CD14-positive monocyte (primary cell): ENCODE measurements at regions not wholly inside any gene's neighbourhood (a gene's known extent, or its start where the extent isn't known, plus 50 kb on each side); places are given as distances from the start of the nearest gene placed in this dataset.

Source experiments
- DNase-seq, 3 donors: peaks; one replicate each; pipeline ENCODE4 v3.0.0-alpha.2; 2011 to 2022
- H2AFZ ChIP-seq: 2 replicates; pipeline ENCODE4 v1.6.0; 2012; ENCODE audit warnings: mild to moderate bottlenecking, low read depth, low read length, inconsistent platforms; ENCODE audit not compliant: insufficient read depth, poor library complexity, severe bottlenecking
- H3K27ac ChIP-seq, 2 donors: 1 replicate in 1 of 2; 2 replicates in 1 of 2; pipeline ENCODE4 v1.5.1; 2012 to 2013; ENCODE audit warnings: low read length in 2 of 2, control low read depth in 1 of 2, inconsistent platforms in 1 of 2, low read depth in 1 of 2, mild to moderate bottlenecking in 1 of 2
- H3K27me3 ChIP-seq, 2 donors: one replicate each; pipeline versions ENCODE4 v1.6.0 to v1.6.1; 2011 to 2013; ENCODE audit warnings: low read length in 2 of 2; ENCODE audit not compliant: control insufficient read depth in 2 of 2, insufficient read depth in 2 of 2
- H3K36me3 ChIP-seq, 2 donors: replicated peaks in 1 of 2; 1 replicate in 1 of 2; 2 replicates in 1 of 2; pipeline versions ENCODE4 v1.5.1 to v1.6.1; 2012 to 2013; ENCODE audit warnings: low read length in 2 of 2, control low read depth in 1 of 2, inconsistent platforms in 1 of 2, mild to moderate bottlenecking in 1 of 2; ENCODE audit not compliant: insufficient read depth in 2 of 2, control insufficient read depth in 1 of 2
- H3K4me1 ChIP-seq, 2 donors: 1 replicate in 1 of 2; 2 replicates in 1 of 2; pipeline versions ENCODE4 v1.5.1 to v1.6.1; 2012 to 2013; ENCODE audit warnings: low read length in 2 of 2, control low read depth in 1 of 2, inconsistent platforms in 1 of 2, mild to moderate bottlenecking in 1 of 2, moderate library complexity in 1 of 2; ENCODE audit not compliant: insufficient read depth in 2 of 2, control insufficient read depth in 1 of 2
- H3K4me2 ChIP-seq: replicated peaks from 2 replicates; pipeline ENCODE3; 2012; ENCODE audit warnings: low read length, moderate library complexity, mild to moderate bottlenecking; ENCODE audit not compliant: poor library complexity, severe bottlenecking; ENCODE audit errors: extremely low read depth
- H3K4me3 ChIP-seq, 3 experiments: fragments of 200-600 bp in 1 of 3; sonication (generic) in 1 of 3; replicated peaks in 1 of 3; 1 replicate in 2 of 3; 2 replicates in 1 of 3; pipeline ENCODE4 v1.5.1; 2011 to 2013; ENCODE audit warnings: low read length in 3 of 3, mild to moderate bottlenecking in 3 of 3, control low read depth in 2 of 3, low read depth in 2 of 3, inconsistent platforms in 1 of 3, moderate library complexity in 1 of 3
- H3K79me2 ChIP-seq: 2 replicates; pipeline ENCODE4 v1.6.0; 2012; ENCODE audit warnings: mild to moderate bottlenecking, control low read depth, inconsistent platforms, low read length, moderate library complexity; ENCODE audit not compliant: insufficient read depth
- H3K9ac ChIP-seq: 2 replicates; pipeline ENCODE4 v1.6.0; 2017; ENCODE audit warnings: low read length, mild to moderate bottlenecking; ENCODE audit not compliant: insufficient read depth, poor library complexity, severe bottlenecking
- H3K9me3 ChIP-seq, 2 donors: replicated peaks in 1 of 2; 1 replicate in 1 of 2; 2 replicates in 1 of 2; pipeline versions ENCODE4 v1.5.1 to v1.6.1; 2012 to 2013; ENCODE audit warnings: low read length in 2 of 2, control low read depth in 1 of 2; ENCODE audit not compliant: control insufficient read depth in 1 of 2, insufficient read depth in 1 of 2
- H4K20me1 ChIP-seq: 2 replicates; pipeline ENCODE4 v1.6.0; 2012; ENCODE audit warnings: mild to moderate bottlenecking, low read length, control low read depth, moderate library complexity; ENCODE audit not compliant: insufficient read depth
- H3K27ac Mint-ChIP-seq, 7 donors: one replicate each; pipeline ENCODE4 v1.8.0; 2020; ENCODE audit warnings: mild to moderate bottlenecking in 7 of 7, mixed read lengths in 7 of 7, moderate library complexity in 6 of 7, inconsistent platforms in 2 of 7
- H3K27me3 Mint-ChIP-seq, 3 donors: one replicate each; pipeline ENCODE4 v1.8.0; 2021 to 2022; ENCODE audit warnings: low read depth in 3 of 3, mild to moderate bottlenecking in 3 of 3, mixed read lengths in 3 of 3, moderate library complexity in 3 of 3, inconsistent platforms in 1 of 3
- H3K36me3 Mint-ChIP-seq, 2 donors: one replicate each; pipeline ENCODE4 v1.8.0; 2020; ENCODE audit warnings: mixed read lengths in 2 of 2, inconsistent platforms in 1 of 2, mild to moderate bottlenecking in 1 of 2
- H3K4me1 Mint-ChIP-seq: one replicate; pipeline ENCODE4 v1.8.0; 2020; ENCODE audit warnings: mild to moderate bottlenecking, mixed read lengths
- H3K4me3 Mint-ChIP-seq, 2 donors: one replicate each; pipeline ENCODE4 v1.8.0; 2020; ENCODE audit warnings: mild to moderate bottlenecking in 2 of 2, mixed read lengths in 2 of 2, moderate library complexity in 1 of 2
- H3K9me3 Mint-ChIP-seq, 7 donors: one replicate each; pipeline ENCODE4 v1.8.0; 2020 to 2022; ENCODE audit warnings: mixed read lengths in 7 of 7, mild to moderate bottlenecking in 6 of 7, moderate library complexity in 6 of 7, inconsistent platforms in 2 of 7
- WGBS: methylation state at CpG from one replicate; pipeline ENCODE4 v1.1.5; 2013; ENCODE audit warnings: missing lambda C conversion rate; ENCODE audit not compliant: insufficient coverage; 5-methylcytosine and 5-hydroxymethylcytosine counted together
- intact Hi-C, 2 donors: fragments of 100-400 bp; cut with micrococcal nuclease; formaldehyde crosslinking; loops; one replicate each; pipeline versions ENCODE4 v1.15.0 to v1.15.1; 2023
- TF ChIP-seq, protein P1 (sequence below): fragments of 200-600 bp; IDR thresholded peaks from one replicate; pipeline ENCODE4 v1.8.0; 2022; ENCODE audit warnings: antibody characterized with exemption, mild to moderate bottlenecking

DNA sequence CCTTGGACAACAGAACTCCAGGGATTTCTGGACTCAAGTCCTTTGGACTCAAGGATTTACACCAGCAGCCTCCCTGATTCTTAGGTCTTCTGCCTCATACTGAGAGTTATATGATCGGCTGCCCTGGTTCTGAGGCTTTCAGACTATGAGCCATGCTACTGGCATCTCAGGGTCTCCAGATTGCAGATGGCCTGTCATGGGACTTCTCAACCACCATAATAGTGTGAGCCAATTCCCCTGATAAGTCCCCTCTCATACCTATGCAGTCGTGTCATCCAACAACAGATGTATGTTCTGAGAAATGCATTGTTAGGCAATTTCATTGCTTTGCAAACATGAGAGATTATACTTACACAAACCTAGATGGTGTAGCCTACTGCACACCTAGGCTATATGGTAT, 61.4 kb upstream of the MSTN start:
- Mint-ChIP-seq H3K4me3 (no peak overlapping the region), H3K4me1 (peaks cover 7% of the 10 kb centered on the region), H3K27ac (no peak overlapping the region), H3K9me3 (peaks cover 0 to 3% (median 0%) of the 10 kb centered on the region in 7 donors), H3K36me3 (no peaks in the 10 kb centered on the region), H3K27me3 (no peaks in the 10 kb centered on the region)
- Histone ChIP-seq H3K27me3 (no peaks in the 10 kb centered on the region), H2AFZ (no peak overlapping the region), H3K36me3 (no peaks in the 10 kb centered on the region), H3K4me3 (no peak overlapping the region), H3K79me2 (no peaks in the 10 kb centered on the region), H3K4me1 (no peaks in the 10 kb centered on the region), H3K9ac (no peak overlapping the region), H3K27ac (no peak overlapping the region), H4K20me1 (no peaks in the 10 kb centered on the region), H3K9me3 (no peaks in the 10 kb centered on the region), H3K4me2 (no peak overlapping the region)
- intact Hi-C loops: no loop called here
- no peak for DNase-seq
- 89% methylated on average over 1 of the region's 2 CpGs for WGBS
- TF ChIP-seq, protein P1, sequence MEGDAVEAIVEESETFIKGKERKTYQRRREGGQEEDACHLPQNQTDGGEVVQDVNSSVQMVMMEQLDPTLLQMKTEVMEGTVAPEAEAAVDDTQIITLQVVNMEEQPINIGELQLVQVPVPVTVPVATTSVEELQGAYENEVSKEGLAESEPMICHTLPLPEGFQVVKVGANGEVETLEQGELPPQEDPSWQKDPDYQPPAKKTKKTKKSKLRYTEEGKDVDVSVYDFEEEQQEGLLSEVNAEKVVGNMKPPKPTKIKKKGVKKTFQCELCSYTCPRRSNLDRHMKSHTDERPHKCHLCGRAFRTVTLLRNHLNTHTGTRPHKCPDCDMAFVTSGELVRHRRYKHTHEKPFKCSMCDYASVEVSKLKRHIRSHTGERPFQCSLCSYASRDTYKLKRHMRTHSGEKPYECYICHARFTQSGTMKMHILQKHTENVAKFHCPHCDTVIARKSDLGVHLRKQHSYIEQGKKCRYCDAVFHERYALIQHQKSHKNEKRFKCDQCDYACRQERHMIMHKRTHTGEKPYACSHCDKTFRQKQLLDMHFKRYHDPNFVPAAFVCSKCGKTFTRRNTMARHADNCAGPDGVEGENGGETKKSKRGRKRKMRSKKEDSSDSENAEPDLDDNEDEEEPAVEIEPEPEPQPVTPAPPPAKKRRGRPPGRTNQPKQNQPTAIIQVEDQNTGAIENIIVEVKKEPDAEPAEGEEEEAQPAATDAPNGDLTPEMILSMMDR: no peak

DNA sequence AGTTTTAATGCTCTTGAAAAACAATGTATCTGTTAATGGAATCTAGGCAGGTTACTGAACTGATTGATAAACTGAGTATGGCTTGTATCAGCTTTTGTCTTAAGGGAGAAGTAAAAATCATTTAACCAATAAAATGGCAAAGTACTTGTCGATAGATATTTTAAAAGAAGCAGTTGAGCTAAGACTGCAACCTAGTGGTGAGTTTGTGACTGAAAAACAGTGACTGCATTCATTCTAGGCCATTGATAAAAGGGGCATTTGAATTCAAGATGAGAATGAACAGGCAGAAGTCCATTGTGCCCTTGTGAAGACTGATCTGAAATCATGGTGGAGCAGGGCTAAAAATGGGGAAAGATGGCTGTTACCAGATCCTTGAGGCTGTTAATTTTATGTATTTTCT, 59.4 kb upstream of the MSTN start:
- H3K4me2 ChIP-seq: no peak overlapping the region

More for the DNA sequence above, 59.4 kb upstream of the MSTN start:
- Histone ChIP-seq H3K4me1 (no peaks in the 10 kb centered on the region), H3K79me2 (no peaks in the 10 kb centered on the region), H3K9ac (no peak overlapping the region), H3K27me3 (no peaks in the 10 kb centered on the region), H3K4me3 (no peak overlapping the region), H3K36me3 (no peaks in the 10 kb centered on the region), H3K27ac (no peak overlapping the region), H4K20me1 (no peaks in the 10 kb centered on the region), H2AFZ (no peak overlapping the region), H3K9me3 (no peaks in the 10 kb centered on the region)
- no peaks in the 10 kb centered on the region for H3K36me3 Mint-ChIP-seq
- 100% methylated on average over 1 of the region's 1 CpG for WGBS
- no peaks in the 10 kb centered on the region for H3K27me3 Mint-ChIP-seq
- H3K27ac Mint-ChIP-seq: no peak overlapping the region
- H3K4me3 Mint-ChIP-seq: no peak overlapping the region
- DNase-seq: no peak
- intact Hi-C loops: no loop called here
- peaks cover 0 to 3% (median 0%) of the 10 kb centered on the region in 7 donors for H3K9me3 Mint-ChIP-seq
- peaks cover 10% of the 10 kb centered on the region for H3K4me1 Mint-ChIP-seq
- TF ChIP-seq, protein P1: no peak
